GM18868 (cell line): ENCODE measurements at regions not wholly inside any gene's neighbourhood (a gene's known extent, or its start where the extent isn't known, plus 50 kb on each side); places are given as distances from the start of the nearest gene placed in this dataset.
"Not testable (repeated sequence)": the region's sequence is repeated elsewhere in the genome, so short reads cannot be mapped to it uniquely, and the experiment has no call there.

Experiments used
- ATAC-seq: cut with Tn5 transposase; IDR thresholded peaks from one replicate; pipeline ENCODE4 v1.9.1; 2021; ENCODE audit warnings: mild to moderate bottlenecking, moderate library complexity; ENCODE audit not compliant: unreplicated experiment

DNA sequence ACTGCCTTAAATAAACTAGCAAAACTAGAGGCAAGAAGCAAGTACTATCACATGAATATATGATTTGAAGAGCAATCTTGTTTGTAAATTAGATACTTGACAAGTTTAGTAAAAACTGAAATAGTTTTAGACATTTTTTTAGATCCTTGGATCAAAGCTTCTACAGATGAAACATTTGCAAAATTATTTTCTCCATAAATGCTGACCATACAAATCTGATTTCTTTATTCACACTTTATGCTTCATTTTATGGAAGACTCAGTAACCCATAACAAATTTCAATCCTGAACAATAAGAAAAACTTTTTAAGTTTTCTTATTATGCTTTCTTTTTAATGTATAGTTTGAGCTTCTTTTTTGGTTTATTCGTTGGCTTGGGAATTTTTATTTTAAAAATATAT lies 750.2 kb upstream of the SLITRK5 start:
- ATAC-seq: no peak

DNA sequence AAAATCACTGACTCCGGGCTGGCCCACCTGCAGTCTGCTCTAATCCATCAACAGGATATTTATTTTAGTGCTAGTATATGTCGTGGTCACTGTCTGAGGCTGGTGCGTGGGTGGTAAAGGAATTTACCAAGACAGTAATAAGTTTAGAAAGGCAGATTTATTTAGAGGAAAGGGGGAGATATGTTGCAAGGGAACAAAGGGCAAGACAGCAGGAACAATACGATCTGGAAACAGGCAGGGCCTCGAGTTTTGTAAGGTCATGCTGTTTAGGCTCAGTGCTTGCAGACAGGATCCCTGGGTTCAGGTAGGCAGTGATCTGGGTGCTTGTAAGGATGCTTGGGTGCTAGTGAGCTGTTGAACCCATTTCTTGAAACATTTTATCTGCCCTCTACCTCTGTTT lies 748.2 kb upstream of the SLITRK5 start:
- ATAC-seq: no peak

DNA sequence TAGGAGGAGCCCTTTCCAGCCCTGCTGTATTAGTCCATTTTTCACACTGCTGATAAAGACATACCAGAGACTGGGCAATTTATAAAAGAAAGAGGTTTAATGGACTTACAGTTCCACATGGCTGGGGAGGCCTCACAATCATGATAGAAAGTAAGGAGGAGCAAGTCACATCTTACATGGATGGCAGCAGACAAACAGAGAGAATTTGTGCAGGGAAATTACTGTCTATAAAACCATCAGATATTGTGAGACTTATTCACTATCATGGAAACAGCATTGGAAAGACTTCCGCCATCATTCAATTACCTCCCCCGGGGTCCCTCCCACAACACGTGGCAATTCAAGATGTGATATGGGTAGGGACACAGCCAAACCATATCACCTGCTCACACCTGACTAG lies 744.3 kb upstream of the SLITRK5 start:
- ATAC-seq: not testable (repeated sequence)

DNA sequence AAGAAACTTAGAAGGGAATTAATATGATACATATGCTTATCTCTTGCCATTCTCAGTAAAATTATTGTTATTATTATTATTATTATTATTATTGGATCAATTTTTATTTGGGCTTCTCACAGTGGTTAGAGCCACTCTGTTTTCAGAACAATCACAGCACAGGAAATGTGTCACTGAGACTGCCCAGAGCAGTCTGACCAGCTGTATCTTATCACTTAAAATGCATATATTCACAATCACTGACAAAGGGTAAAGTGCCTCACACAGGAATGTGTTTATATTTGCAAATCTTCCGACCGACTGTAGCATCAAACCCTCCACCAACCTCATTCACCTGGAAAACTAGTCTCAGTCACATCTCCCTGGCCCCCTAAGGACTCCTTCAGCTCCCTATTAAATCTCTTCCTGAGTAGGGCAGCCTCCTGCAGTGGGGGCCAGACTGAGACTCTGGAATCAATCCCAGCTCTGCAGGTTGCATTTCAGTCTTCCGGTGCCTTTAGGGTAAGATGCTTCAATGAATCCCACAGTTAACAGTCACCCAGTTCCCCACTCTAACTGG lies 738.3 kb upstream of the SLITRK5 start:
- ATAC-seq: no peak

DNA sequence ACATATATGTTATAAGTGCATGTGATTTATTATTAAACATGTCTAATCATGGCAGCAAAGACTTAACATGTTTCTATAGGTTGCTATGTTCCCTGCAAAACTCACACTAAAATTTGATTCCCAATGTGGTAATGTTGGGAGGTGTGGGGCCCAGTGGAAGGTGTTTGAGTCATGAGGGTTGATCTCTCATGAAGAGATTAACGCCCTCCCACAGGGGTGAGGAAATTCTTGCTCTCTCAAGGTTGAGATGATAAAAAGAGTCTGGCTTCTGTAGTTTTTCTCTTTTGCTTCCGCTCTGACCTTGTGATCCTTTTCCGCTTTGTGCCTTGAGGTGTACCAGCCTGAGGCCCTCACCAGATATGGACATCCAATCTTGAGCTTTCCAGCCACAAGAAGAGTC lies 737.5 kb upstream of the SLITRK5 start:
- no peak for ATAC-seq

DNA sequence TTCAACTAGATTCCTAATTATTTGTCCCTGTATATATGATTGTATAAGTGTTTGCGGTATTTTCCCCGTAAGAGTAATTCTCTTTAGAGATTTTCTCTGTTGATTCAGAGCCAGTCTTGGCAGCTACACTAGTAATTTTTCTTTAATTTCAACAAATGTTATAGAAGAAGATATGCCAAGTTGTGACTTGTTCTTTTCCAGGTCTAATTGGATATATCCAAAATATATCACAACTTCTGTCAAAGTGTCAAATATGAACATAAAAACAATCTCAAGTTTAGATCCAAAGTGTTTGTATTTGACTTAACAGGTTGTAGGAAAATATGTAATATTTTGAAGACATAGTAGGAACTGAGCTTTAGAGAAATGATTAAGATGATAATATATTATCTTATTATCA lies 733.9 kb upstream of the SLITRK5 start:
- no peak for ATAC-seq

DNA sequence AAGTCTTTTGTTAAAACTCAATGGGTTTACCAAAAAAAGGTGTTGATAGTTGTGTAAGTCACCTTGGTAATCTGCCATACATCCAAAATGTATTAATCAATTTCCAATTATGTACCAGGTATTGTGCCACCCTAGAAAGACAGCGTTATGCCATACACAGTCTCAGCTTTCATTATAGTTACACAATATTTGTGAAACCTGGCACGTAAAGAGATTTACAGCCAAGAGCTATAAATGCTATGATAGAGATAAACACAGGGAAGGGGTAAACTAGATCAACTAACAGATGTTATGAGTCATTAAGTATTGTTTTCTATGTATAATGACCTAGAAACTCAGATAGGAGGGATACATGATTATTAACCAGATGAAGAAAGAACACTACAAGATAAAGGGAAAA lies 725.6 kb upstream of the SLITRK5 start:
- no peak for ATAC-seq

DNA sequence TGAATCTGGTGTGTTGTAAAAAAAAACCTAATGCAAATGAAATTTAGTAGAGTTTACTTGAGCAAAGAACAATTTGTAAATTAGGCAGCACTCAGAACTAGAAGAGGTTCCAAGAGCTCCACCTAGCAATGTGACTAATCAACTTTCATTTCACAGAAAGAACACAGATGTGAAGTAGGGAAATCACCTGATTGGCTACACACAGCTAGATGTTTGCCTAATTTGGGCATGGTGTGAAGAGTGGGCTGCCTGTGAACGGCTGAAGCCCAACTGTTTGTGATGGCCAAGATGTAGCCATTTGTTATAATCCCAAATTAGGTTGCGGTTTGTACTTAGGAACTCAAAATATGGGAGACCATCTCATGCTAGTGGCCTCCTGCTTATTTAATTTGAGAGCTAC lies 724.4 kb upstream of the SLITRK5 start:
- no peak for ATAC-seq

DNA sequence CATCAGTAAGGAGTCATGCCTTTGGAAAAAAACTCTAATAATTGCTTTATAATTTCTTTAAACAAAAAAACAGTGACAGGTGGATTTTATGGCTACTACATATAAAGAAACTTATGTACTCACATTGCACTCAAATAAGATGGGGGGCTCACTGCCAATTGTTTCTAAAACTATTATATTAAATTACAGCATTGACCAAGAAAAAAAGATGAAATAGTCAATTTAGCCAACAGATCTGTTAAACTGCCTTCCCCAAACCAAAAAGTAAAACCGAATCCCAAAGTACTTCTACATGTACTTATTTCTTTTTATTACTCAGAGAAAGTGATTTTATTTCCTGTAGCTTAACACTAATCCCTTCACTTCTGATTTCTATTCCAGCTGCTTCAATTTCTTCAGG lies 716.8 kb upstream of the SLITRK5 start:
- no peak for ATAC-seq

DNA sequence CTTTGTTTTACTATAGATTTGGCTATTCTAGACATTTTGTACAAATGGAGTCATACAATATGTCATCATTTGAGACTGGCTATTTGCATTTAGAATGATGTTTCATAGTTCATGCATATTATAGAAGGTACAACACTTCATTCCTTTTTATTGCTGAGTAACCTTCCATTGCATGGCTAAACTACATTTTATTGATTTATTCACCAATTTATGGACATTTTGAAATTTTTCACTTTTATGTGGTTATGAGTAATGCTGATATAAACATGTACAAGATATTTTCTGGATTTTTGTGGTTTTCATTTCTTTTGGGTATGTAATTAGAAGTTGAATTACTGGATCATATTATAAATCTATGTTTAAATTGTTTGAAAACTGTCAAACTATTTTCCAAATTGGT lies 710.3 kb upstream of the SLITRK5 start:
- ATAC-seq: no peak

DNA sequence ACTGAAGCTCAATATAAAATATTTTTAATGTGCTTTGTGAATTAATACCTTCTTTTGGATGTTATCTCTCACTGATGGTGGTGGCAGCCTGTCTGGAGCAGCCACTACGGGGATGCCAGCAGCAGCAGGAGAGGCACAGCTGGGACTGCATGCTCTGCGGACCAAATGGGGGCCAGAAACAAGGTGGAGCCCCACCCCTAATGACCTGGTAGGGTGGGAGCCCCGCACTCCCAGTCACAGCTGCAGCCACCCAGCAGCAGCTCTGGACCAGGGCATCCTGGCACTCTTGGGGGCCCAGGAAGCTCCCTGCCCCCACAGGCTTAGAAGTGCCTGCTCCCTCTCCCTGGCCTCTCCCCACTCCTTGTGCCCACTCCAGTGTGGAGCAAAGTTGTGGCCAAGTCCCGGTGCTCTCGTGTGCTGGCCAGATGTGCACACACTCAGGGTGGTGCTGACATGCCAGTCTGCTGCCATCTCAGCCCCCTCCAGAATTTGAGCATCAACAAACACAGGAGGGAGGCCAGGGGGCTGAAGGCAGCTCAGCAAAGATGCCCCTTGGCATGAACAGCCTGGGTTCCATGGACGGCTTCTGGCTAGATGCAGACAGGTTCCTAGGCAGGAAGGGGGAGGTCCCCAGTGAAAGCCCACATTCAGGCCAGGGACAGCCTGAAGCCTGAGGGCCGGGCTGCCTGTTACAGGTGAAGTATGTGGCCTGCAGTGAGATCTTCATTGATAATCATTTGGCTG lies 696.7 kb upstream of the SLITRK5 start:
- ATAC-seq: no peak

DNA sequence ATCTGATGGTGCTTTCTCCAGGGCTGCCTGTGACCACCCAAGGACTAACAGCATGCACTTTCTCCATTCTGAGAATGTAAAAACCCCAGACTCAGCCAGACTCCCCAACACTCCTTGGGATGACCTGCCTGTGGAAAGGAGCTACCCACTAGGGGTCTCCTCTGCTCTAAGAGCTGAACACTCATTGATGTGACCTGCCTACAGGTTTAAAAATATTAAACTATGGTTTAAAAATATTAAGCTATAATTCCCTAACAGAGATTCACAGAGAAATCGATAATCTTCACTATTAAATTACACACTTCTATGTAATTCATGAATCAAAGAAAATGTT lies 696.2 kb upstream of the SLITRK5 start:
- ATAC-seq: no peak

DNA sequence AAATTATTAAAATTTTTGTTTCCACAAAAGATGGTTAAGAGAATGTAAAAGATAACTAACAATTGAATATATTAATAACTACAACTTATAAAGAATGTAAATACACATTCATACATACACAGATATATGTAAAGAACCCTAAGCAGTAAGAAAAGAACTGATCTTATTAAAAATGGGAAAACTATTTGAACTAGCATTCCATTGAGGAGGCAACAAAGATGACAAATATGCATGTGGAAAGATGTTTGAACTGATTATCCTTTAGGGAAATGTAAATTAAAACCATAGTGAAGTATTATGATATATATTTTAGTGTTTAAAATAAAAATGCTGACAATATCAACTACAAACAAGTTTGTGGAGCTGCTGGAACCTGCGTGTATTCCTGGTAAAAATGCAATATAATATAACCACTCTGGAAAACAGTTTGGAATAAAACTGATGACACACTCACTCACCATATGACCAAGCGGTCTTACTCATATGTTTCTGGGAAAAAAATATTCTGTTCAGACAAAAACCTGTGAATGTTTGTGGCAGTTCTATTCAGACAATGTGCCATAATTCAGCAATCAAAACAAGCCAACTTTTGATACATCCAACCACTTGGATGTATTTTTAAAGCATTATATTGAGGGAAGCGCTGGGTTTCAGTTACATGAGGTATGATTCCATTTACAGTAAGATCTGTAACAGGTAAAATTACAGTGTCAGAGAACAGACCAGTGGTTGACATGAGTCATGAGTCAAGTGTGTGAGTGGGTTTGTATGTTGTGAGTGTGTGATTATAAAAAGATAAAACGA lies 694.4 kb upstream of the SLITRK5 start:
- no peak for ATAC-seq

DNA sequence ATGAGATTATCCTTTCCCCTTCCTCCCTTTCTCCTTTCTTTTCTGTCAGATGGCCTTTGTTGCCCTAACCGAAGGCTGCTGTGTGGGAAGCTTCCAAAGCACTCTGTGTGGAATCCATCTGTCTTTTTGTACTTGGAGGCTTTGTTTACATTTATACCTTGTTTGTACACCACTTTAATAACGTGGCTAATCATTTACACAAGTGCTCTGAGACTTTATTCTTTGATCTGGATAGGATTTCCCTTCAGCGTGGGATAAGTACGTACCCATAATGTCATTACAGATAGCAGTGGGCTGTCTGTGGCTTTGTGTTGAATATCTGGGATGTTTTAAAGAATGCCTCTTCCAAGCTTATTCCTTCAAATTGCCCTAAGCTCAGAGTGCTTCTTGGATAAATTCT lies 684.7 kb upstream of the SLITRK5 start:
- ATAC-seq: no peak

DNA sequence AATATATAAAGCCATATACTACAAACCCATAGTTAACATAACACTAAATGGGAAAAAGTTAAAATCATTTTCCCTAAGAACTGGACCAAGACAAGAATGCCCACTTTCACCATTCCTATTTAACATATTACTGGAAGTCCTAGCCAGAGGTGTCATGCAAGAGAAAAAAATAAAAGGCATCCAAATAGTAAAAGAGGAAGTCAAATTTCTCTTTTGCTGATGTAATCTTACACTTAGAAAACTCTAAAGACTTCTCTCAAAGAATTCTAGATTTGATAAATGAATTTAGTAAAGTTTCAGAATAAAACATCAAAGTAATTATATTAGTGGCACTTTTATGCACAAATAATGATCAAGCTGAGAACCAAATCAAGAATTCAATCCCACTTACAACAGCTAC lies 678.9 kb upstream of the SLITRK5 start:
- ATAC-seq: no peak

DNA sequence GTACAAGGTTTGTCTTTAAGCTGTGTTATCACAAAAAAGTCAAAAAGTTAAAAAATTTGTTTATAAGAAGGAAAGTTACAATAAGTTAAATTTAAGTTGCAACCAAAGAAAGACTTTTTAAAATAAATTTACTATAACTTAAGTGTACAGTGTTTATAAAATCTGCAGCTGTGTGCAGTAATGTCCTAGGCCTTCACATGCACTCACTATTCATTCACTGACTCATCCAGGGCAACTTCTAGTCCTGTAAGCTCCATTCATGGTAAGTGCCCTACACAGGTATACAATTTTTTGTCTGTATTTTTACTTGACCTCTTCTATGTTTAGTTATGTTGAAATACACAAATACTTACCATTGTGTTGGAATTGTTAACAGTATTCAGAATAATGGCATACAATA lies 667.9 kb upstream of the SLITRK5 start:
- ATAC-seq: no peak

DNA sequence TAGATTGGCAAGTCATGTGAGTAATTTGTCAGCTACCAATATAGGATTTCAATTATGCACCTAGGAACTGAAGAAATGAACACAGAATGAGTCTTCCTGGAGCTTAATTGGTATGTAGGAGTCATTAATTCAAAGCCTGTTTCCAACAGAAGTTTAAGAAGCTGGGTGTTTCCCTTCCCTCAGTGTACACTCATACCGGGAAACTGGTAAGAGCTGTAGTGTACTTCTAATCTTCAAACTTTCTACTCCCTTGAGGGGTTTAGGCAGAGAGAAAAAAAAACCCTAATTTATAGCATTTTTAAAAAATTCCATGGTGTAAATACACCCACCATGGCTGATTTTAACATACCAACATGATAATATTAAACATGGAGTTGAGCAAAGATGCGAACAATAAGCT lies 665.7 kb upstream of the SLITRK5 start:
- ATAC-seq: peak; percentile 67

DNA sequence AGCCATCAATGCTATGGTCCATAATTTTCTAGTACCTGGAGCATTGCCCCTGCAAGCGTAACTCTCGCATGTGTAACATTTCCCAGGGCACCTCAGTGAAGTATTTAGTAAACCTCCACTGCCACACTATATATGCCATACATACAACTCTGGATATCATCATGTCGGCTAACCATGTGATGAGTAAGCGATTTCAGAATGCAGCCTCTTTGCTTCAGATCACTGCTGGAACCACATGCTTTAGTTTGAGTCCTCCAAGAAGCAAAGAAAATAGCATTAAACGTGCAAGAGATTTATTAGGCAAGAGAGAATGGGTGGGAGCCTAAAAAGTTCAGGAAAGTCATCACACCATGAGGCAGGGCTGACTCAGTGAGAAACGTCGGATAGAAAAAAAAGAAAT lies 635.6 kb upstream of the SLITRK5 start:
- no peak for ATAC-seq

DNA sequence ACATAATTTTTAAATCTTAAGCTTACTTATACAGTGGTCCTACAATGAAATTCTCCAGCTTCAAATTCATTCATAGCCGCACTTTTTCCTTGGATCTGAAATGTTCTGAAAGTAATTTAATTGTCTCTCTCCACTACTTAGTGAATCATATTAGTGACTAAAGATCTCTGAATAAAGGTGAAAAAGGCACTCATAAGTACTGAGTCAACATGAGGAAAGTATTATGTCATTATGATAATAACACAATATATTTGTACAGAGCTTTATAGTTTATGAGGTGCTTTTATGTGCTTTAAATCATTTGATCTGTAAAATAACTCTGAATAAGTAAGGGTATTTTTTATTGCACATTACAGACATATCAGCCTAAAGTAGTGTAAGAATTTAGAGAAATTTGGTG lies 628.2 kb upstream of the SLITRK5 start:
- no peak for ATAC-seq

DNA sequence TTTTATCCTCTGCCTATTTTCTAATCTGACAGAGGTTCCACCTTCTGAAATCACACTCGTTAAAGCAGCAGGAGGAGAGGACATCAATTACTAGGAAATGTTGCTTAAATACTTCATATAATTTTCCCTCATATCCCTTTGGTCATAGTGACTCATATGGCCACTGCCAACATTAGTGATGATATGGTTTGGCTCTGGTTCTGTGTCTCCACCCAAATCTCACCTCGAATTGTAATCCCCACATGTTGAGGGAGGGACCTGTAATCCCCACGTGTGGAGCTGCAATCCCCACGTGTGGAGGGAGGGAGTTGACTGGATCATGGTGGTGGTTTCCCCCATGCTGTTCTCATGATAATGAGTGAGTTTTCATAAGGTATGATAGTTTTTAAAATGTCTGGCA lies 618.4 kb upstream of the SLITRK5 start:
- ATAC-seq: no peak

DNA sequence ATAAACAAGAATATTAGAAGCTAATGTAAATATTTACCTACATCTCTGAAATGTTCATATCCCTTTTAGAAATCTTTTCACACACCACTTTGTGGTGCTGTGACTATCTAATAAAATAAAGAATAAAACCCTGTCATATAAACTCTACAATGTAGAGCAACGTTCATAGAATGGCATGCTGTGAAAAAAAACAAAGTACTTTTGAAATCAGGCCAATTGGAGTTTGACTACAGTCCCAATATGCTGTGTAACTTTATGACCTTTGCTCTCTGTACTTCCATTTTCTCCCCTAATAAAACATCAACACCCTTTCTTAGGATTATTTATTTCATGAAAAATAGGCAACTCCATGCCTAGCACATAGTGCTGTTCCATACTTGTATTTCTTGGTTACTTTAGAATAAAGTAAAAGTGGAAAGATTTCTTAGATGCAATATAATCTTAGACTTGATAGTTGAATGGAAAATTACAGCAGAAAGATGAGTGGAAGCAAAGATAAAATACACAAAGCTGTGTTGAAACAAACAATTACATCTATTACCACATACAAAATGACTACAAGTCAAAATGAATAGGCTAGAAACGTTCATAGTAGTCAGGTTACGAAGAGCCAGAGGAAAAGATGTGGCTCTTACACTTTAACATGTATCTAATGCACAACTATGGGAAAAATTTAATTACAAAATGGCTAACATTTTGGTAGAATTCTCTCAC lies 613.2 kb upstream of the SLITRK5 start:
- ATAC-seq: no peak
